ENCODE measurements at regions not wholly inside any gene's neighbourhood (a gene's known extent, or its start where the extent isn't known, plus 50 kb on each side); places are given as distances from the start of the nearest gene placed in this dataset.

- Histone ChIP-seq H3K36me3 (no peaks in the 10 kb centered on the region), H3K27me3 (no peaks in the 10 kb centered on the region), H3K27ac (no peak overlapping the region), H3K4me1 (peaks cover 8% of the 10 kb centered on the region), H3K9me3 (no peaks in the 10 kb centered on the region), H3K4me3 (no peak overlapping the region)
- WGBS = 51% methylated on average over 3 of the region's 3 CpGs
- TF ChIP-seq CTCF (IDR thresholded peaks at IDR 0.05) = no peak
- no peak for TF ChIP-seq POLR2AphosphoS5 (IDR thresholded peaks at IDR 0.05)
- no peak for TF ChIP-seq POLR2A (IDR thresholded peaks at IDR 0.05)
- TF ChIP-seq EP300 (IDR thresholded peaks at IDR 0.05) = no peak
- DNase-seq (ENCODE audit: low spot score in 2 of 2) = no peak
Measured at GRCh38 chr3:102174312-102174712, 260.5 kb upstream of the ZPLD1 start.

DNA sequence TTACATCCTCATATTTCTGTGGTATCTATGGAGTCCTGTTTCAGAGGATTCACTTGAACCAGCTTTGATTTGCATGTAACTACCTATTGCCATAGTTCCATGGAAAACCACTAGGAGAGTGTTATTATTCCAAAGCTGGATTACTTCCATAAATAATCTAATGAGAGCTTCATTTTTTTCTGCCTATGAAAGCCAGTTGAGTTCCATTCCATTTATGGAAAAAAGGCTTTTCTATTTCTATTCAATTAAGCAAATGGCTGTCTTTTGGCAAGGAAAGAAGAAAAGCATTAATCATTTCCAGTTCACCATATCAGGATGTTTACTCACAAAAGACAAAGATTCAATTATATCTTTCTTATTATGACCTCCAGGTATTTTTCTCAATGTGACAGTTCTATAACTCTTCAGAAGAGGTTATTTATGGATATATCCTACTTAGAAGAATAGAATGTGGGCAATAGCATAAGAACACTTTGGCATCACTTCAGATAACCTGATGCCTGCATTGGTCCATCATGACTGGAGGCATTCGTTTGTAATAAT, 259.9 kb upstream of the ZPLD1 start:
- H3K36me3 ChIP-seq = no peaks in the 10 kb centered on the region
- H3K9me3 ChIP-seq = no peaks in the 10 kb centered on the region
- TF ChIP-seq POLR2AphosphoS5 (IDR thresholded peaks at IDR 0.05) = no peak
- TF ChIP-seq EP300 (IDR thresholded peaks at IDR 0.05) = no peak
- TF ChIP-seq CTCF (IDR thresholded peaks at IDR 0.05) = no peak
- no peaks in the 10 kb centered on the region for H3K27me3 ChIP-seq
- no peak for DNase-seq (ENCODE audit: low spot score in 2 of 2)
- WGBS = 63% methylated on average over 1 of the region's 1 CpG
- no peak overlapping the region for H3K27ac ChIP-seq
- peaks cover 14% of the 10 kb centered on the region for H3K4me1 ChIP-seq
- no peak overlapping the region for H3K4me3 ChIP-seq

GRCh38 chr3:102176333-102177050, 258.3 kb upstream of the ZPLD1 start:
- peaks cover 30% of the 10 kb centered on the region for H3K4me1 ChIP-seq
- H3K27me3 ChIP-seq = no peaks in the 10 kb centered on the region
- TF ChIP-seq EP300 (IDR thresholded peaks at IDR 0.05) (no peak), POLR2AphosphoS5 (IDR thresholded peaks at IDR 0.05) (no peak), CTCF (IDR thresholded peaks at IDR 0.05) (no peak), POLR2A (IDR thresholded peaks at IDR 0.05) (no peak)
- H3K9me3 ChIP-seq = no peaks in the 10 kb centered on the region
- no peaks in the 10 kb centered on the region for H3K36me3 ChIP-seq
- 65% methylated on average over 5 of the region's 5 CpGs for WGBS
- no peak for DNase-seq (ENCODE audit: low spot score in 2 of 2)
- no peak overlapping the region for H3K27ac ChIP-seq
- no peak overlapping the region for H3K4me3 ChIP-seq

- Histone ChIP-seq H3K27ac (no peak overlapping the region), H3K4me1 (peaks cover 37% of the 10 kb centered on the region), H3K9me3 (no peaks in the 10 kb centered on the region), H3K27me3 (no peaks in the 10 kb centered on the region), H3K4me3 (no peak overlapping the region), H3K36me3 (no peaks in the 10 kb centered on the region)
- DNase-seq (ENCODE audit: low spot score in 2 of 2) = no peak
- 74% methylated on average over 11 of the region's 11 CpGs for WGBS
- TF ChIP-seq EP300 (IDR thresholded peaks at IDR 0.05) (no peak), POLR2AphosphoS5 (IDR thresholded peaks at IDR 0.05) (no peak), CTCF (IDR thresholded peaks at IDR 0.05) (no peak), POLR2A (IDR thresholded peaks at IDR 0.05) (no peak)
Measured at GRCh38 chr3:102177075-102177755, 257.6 kb upstream of the ZPLD1 start.

GRCh38 chr3:102178817-102179216, 256.0 kb upstream of the ZPLD1 start:
- DNase-seq (ENCODE audit: low spot score in 2 of 2) = no peak
- no peaks in the 10 kb centered on the region for H3K27me3 ChIP-seq
- H3K4me3 ChIP-seq = no peak overlapping the region
- H3K4me1 ChIP-seq = peaks cover 49% of the 10 kb centered on the region
- H3K36me3 ChIP-seq = no peaks in the 10 kb centered on the region
- H3K9me3 ChIP-seq = no peaks in the 10 kb centered on the region
- no peak for TF ChIP-seq EP300 (IDR thresholded peaks at IDR 0.05)
- H3K27ac ChIP-seq = peak overlapping the region; percentile 57
